ENCODE measurements at regions not wholly inside any gene's neighbourhood (a gene's known extent, or its start where the extent isn't known, plus 50 kb on each side); places are given as distances from the start of the nearest gene placed in this dataset.
"Not testable (repeated sequence)": the region's sequence is repeated elsewhere in the genome, so short reads cannot be mapped to it uniquely, and the experiment has no call there.

DNA sequence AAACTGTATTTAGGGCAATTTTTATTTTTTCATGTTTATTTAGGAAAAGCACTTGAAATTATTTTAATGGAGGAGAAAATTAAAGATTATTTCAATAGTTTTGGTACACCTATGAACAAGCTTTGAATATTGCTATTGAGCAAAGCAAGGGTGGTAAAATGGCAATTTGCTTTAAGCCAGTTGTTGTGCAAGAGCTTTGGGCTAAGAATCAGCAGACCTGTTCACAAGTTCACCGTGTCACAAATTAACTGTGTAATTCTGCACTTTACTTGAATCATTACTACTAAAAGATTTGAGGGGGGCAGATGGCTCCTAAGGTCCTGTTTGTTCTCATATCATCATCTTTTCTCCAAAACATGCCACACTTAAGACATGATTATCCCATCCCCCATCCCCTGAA, 238.9 kb upstream of the GBE1 start:
- Mint-ChIP-seq H3K27ac (no peak overlapping the region), H3K9me3 (no peaks in the 10 kb centered on the region)

DNA sequence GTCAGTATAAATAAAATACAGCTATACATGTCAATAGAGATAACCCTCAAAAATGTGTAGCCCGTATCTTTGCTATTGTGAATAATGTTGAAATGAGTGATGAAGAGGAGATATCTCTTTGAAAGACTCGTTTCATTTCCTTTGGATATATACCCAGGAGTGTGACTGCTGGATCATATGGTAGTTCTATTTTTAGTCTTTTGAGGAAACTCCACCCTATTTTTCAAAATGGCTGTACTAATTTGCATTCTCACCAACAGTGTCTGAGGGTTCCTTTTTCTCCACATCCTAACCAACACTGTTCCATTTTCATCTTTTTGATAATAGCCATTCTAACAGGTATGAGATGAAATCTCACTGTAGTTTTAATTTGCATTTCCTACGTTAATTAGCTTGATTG, 237.5 kb upstream of the GBE1 start:
- no peaks in the 10 kb centered on the region for H3K4me1 Mint-ChIP-seq
- no peaks in the 10 kb centered on the region for H3K9me3 Mint-ChIP-seq
- H3K4me3 Mint-ChIP-seq = no peak overlapping the region
- H3K27me3 Mint-ChIP-seq = no peaks in the 10 kb centered on the region
- ATAC-seq = no peak
- no peaks in the 10 kb centered on the region for H3K36me3 Mint-ChIP-seq
- H3K27ac Mint-ChIP-seq = no peak overlapping the region

More for the DNA sequence above, 238.9 kb upstream of the GBE1 start:
- Mint-ChIP-seq H3K36me3 (no peaks in the 10 kb centered on the region), H3K4me3 (no peak overlapping the region), H3K27me3 (no peaks in the 10 kb centered on the region), H3K4me1 (no peaks in the 10 kb centered on the region)
- ATAC-seq = no peak

DNA sequence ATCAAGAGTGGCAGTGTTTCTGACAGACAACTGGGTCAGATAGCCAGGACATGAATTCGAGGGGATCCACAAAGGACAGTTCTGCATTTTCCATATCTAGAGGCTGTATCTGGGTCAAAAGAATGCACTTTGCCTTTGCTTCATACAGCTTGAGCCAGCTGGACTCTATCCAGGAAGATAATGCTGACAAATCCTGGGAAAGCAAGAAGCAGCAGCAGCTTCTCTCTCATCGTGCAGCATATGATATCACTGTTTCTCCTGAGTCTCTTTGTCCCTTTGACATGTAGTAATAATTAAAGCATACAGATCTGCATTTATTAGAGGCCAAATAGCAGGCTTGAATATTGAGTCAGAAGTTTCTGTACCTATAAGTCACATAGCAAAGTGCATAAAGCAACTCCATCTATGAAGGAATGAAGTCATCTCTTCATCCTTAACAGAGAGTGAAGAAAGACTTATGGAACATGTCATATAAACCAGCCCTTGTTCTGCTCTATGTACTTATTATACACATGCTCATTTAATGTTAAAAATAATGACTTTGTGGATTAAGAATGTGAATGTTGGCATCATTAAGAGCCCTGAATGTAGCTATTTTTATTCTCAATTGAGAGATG, 236.8 kb upstream of the GBE1 start:
- H3K4me3 Mint-ChIP-seq = no peak overlapping the region
- no peaks in the 10 kb centered on the region for H3K36me3 Mint-ChIP-seq
- no peaks in the 10 kb centered on the region for H3K9me3 Mint-ChIP-seq
- H3K27me3 Mint-ChIP-seq = no peaks in the 10 kb centered on the region
- no peak overlapping the region for H3K27ac Mint-ChIP-seq
- H3K4me1 Mint-ChIP-seq = no peaks in the 10 kb centered on the region
- ATAC-seq = no peak

DNA sequence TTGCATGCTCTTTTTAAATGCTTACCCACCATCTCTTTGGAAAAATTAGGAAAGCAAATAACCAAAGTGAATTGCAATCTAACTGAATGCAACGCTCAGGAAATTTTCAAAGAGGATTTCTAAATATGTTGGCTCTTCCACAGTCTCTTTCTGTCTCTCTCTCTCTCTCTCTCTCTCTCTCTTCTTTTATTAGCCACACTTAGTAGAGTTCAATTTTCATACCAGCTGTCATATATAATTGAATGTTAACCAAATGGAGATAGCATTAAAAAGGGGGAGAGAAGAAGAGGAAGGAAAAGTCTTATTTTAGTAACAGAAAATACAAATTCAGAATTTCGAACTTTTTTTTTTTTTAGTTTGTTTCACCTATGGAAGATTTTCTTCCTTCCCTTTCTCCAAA, 235.9 kb upstream of the GBE1 start:
- no peaks in the 10 kb centered on the region for H3K27me3 Mint-ChIP-seq
- peaks cover 3% of the 10 kb centered on the region for H3K9me3 Mint-ChIP-seq
- no peaks in the 10 kb centered on the region for H3K4me1 Mint-ChIP-seq
- H3K4me3 Mint-ChIP-seq = no peak overlapping the region
- H3K36me3 Mint-ChIP-seq = no peaks in the 10 kb centered on the region
- no peak overlapping the region for H3K27ac Mint-ChIP-seq
- ATAC-seq = no peak

DNA sequence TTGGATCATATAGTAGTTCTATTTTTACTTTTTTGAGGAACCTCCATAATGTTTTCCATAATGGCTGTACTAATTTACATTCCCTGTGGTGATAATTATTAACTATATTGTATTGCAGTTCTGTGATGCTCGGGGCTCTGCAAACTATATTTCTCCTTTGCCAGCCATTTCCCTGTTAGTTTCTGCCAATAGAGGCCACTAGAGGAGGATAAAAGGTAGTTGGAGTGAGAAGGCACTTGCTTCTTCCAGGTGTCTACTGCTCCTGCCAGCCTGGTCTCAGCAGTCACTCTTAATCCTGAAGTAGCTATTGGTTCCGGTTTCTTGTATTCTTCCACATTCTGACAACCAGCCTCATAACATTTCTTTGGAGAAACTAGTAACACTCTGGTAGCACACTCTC, 233.9 kb upstream of the GBE1 start:
- no peak overlapping the region for H3K27ac Mint-ChIP-seq
- no peaks in the 10 kb centered on the region for H3K4me1 Mint-ChIP-seq
- ATAC-seq = no peak
- peaks cover 3% of the 10 kb centered on the region for H3K9me3 Mint-ChIP-seq
- H3K27me3 Mint-ChIP-seq = no peaks in the 10 kb centered on the region
- H3K4me3 Mint-ChIP-seq = no peak overlapping the region
- no peaks in the 10 kb centered on the region for H3K36me3 Mint-ChIP-seq

DNA sequence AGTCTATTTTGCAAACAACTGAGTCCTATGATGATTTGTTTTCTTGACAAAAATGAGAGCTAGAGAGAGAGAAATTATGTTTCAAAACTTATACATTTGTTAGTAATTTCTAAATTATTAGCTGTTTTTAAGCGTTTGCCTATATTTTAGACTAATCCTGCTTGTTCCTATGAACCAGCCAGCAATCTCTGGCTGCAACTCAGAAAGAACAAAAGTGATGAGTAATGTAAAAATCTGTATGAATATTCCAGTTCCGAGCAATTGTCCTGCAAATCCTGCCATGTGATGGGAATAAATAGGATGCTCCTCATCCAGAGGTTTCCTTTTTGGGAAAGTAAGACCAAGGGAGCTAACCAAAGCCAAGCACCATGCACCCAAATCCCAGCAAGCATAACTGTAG, 228.3 kb upstream of the GBE1 start:
- H3K36me3 Mint-ChIP-seq = no peaks in the 10 kb centered on the region
- H3K27me3 Mint-ChIP-seq = no peaks in the 10 kb centered on the region
- H3K27ac Mint-ChIP-seq = no peak overlapping the region
- no peak overlapping the region for H3K4me3 Mint-ChIP-seq
- H3K4me1 Mint-ChIP-seq = no peaks in the 10 kb centered on the region
- ATAC-seq = no peak
- H3K9me3 Mint-ChIP-seq = peaks cover 3% of the 10 kb centered on the region

DNA sequence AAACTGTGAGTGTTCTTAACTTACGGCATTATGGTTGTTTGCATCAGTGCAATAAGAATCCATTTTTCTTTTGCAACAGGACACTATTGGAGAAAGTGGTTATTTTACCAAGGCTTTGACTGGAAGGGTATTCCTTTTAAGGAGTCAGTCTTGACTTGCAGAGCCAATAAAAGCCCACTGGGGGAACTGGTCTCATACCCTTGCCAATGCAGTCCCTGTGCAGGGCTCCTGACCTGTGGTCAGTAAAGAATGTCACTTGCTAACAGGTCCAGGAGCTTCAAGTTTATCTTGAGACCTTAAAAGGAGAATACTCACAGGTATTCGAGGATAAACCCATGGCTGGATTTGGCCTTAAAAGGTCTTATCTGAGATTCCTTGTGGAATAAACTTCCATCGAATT, 227.8 kb upstream of the GBE1 start:
- no peak for ATAC-seq
- H3K27ac Mint-ChIP-seq = no peak overlapping the region
- H3K36me3 Mint-ChIP-seq = no peaks in the 10 kb centered on the region
- H3K27me3 Mint-ChIP-seq = no peaks in the 10 kb centered on the region
- H3K9me3 Mint-ChIP-seq = peaks cover 3% of the 10 kb centered on the region
- H3K4me3 Mint-ChIP-seq = no peak overlapping the region
- no peaks in the 10 kb centered on the region for H3K4me1 Mint-ChIP-seq

DNA sequence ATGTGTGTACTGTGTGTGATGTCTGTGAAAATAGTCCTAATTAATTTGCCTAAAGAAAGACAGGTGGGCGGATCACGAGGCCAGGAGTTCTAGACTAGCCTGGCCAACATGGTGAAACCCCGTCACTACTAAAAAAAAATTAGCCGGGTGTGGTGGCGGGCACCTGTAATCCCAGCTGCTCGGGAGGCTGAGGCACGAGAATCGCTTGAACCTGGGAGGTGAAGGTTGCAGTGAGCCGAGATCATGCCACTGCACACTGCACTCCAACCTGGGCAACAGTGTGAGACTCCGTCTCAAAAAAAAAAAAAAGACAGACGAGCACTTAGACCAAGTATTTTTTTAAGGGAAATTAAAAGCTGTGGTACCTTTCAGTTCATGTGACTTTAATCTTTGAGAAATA, 226.0 kb upstream of the GBE1 start:
- not testable (repeated sequence) for ATAC-seq, H3K27ac Mint-ChIP-seq

DNA sequence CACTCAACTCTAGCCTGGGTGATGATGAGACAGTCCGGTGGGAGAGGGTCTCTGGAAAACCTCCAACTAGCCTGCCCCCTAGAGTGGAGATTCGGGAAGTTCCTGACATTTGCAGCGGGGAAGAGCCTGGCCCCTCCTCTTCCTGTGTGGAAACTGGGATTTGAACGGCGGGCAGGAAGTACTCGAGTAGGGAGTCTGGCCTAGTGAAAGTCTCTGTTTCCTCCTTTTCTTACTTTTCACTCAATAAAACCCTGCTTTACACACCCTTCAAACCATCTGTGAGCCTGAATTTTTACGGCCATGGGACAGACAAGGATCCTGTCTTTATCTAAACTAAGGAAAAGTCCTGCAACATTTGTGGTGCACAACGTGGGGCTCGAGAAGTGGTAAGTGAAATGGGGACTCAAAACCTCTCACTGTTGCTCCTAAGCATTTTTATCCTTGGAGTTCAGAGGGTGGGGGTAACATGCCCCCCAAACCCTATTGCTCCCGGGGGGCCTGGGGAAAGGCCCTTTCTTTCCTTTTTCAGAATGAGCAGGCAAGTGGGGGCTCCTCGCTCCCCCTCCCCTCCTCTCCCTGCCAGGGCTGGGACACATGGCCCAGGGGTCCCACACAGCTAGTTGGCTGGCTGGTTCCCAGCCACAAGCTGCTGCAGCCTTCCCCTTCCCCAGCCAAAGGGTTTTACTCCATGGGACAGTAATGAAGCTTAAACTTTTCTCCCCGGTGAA, 224.7 kb upstream of the GBE1 start:
- Mint-ChIP-seq H3K27me3 (no peaks in the 10 kb centered on the region), H3K27ac (no peak overlapping the region), H3K9me3 (no peaks in the 10 kb centered on the region), H3K4me1 (no peaks in the 10 kb centered on the region), H3K4me3 (no peak overlapping the region), H3K36me3 (no peaks in the 10 kb centered on the region)
- ATAC-seq = no peak

More for the DNA sequence above, 226.0 kb upstream of the GBE1 start:
- not testable (repeated sequence) for H3K27me3 Mint-ChIP-seq, H3K4me3 Mint-ChIP-seq, H3K4me1 Mint-ChIP-seq, H3K9me3 Mint-ChIP-seq, H3K36me3 Mint-ChIP-seq

DNA sequence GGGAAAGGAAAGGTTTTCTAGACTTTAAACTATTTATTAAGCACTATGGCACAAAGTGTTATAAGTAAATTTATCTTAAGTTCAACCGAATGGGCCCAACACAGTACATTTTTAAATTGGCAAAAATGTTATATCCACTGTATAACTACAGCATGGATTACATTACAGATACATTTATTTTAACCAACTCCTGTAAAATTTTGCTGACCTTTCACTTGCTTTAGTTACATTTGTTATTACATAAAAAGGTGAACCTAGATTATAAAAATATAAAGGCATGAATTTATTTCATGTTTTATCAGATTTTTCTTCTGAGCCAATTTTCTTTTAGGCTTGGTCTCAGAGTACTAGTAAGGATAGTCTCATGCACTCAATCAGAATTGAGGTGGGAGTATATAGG, 221.9 kb upstream of the GBE1 start:
- no peak for ATAC-seq
- Mint-ChIP-seq H3K9me3 (peaks cover 2% of the 10 kb centered on the region), H3K27ac (no peak overlapping the region), H3K4me3 (no peak overlapping the region), H3K4me1 (no peaks in the 10 kb centered on the region), H3K27me3 (no peaks in the 10 kb centered on the region), H3K36me3 (no peaks in the 10 kb centered on the region)

DNA sequence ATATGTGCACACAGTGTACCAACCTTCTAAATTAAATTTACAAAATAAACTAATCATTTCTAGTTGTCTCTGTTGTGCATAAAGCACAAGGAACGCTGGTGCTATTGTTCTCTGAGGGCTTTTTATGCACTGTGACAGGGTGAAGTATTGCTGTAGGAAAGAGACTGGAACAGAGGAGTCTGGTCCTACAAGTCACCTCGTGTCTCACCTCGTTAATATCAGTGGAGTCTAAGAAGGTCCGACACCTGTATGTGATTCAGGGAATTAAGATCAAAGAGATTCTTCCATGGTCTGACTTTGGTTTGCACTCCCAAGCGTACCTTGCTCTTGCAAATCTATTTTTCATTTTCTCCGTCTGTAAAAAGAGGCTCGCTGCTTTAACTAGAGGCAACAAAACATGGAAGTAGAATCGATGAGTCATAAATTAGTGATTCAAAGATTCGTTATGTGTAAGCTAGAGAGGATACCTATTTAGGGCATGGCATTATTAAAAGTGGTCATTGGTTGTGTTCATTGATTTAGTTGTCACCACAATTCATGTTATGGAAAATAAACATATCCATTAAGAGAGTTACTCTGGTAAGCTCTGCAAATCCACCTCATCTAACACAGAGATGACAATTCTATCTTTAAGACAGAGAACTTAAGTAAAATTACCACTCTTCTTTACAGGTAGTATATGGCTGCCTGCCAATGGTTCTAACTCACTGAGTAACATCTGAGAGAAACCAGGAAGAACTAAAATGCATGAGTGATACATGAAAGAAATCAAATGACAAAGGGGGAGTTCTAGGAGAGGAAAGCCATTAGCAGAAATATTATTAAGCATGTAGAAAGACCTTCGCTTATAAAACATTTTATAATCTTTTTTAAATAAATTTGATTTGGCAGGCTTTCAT, 219.4 kb upstream of the GBE1 start:
- Mint-ChIP-seq H3K4me1 (no peaks in the 10 kb centered on the region), H3K36me3 (no peaks in the 10 kb centered on the region)

DNA sequence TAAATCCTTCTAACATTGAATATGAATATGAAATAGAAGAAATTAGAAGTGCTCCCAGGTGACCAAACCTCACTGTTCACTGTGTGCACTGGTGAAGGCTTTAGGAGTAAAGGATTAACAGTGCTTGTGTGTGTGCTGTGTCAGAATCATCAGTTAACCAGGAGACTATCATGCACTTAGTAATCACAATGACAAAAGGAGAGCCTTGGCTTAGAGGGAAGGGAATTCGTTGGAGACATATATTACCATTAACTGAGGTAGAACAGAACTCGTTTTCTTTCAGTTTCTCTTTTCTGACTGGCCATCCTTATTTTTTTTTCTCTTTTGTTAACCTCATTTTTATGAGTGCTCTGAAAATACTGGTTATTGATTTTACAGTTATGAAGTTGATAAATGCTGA, 213.3 kb upstream of the GBE1 start:
- H3K27me3 Mint-ChIP-seq = no peaks in the 10 kb centered on the region

More for the DNA sequence above, 219.4 kb upstream of the GBE1 start:
- no peak overlapping the region for H3K27ac Mint-ChIP-seq
- no peak overlapping the region for H3K4me3 Mint-ChIP-seq
- ATAC-seq = no peak
- peaks cover 2% of the 10 kb centered on the region for H3K9me3 Mint-ChIP-seq
- H3K27me3 Mint-ChIP-seq = no peaks in the 10 kb centered on the region

DNA sequence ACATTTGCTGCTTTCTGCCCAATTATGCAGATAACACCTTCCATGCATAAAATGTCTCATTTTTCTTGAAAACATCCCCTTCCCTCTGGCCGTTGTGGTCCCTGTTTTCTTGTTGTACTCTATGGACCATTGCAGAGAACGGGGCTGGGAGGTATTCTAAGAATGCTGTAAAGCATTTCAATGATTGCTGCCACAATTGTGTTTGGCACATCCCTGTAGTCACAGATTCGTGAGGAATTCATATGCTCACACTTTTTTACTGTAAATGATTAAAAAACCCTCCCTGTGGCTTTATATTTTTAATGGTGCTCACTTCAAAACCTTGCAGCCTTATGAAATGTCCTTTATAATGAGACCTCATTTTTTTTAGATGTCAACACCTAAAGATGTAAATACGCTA, 207.2 kb upstream of the GBE1 start:
- Mint-ChIP-seq H3K36me3 (no peaks in the 10 kb centered on the region), H3K27ac (no peak overlapping the region), H3K4me3 (no peak overlapping the region), H3K4me1 (no peaks in the 10 kb centered on the region), H3K27me3 (no peaks in the 10 kb centered on the region), H3K9me3 (no peaks in the 10 kb centered on the region)
- ATAC-seq = no peak

More for the DNA sequence above, 213.3 kb upstream of the GBE1 start:
- ATAC-seq = no peak
- no peak overlapping the region for H3K4me3 Mint-ChIP-seq
- no peaks in the 10 kb centered on the region for H3K36me3 Mint-ChIP-seq
- H3K9me3 Mint-ChIP-seq = peaks cover 2% of the 10 kb centered on the region
- H3K4me1 Mint-ChIP-seq = no peaks in the 10 kb centered on the region
- no peak overlapping the region for H3K27ac Mint-ChIP-seq

DNA sequence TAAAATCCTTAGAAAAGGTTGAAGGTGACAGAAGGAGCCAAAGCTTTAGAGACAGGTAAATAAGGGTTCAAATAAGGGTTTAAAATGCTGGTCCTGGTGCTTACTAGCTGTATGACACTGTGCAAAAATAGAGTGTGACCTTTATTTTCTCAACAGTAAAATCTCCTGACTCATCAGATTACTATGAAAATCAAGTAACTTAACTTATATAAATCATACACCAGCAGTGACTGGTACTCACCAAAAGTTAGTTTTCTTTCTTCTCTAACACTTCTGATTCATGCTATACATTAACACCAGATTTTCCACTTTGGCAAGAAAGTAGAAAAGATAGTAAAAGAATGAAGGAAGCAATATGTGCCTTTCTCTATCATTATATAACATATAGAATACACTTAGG, 205.9 kb upstream of the GBE1 start:
- H3K9me3 Mint-ChIP-seq = no peaks in the 10 kb centered on the region
- ATAC-seq = no peak
- no peaks in the 10 kb centered on the region for H3K27me3 Mint-ChIP-seq
- no peaks in the 10 kb centered on the region for H3K4me1 Mint-ChIP-seq
- no peak overlapping the region for H3K27ac Mint-ChIP-seq
- no peak overlapping the region for H3K4me3 Mint-ChIP-seq
- H3K36me3 Mint-ChIP-seq = no peaks in the 10 kb centered on the region

DNA sequence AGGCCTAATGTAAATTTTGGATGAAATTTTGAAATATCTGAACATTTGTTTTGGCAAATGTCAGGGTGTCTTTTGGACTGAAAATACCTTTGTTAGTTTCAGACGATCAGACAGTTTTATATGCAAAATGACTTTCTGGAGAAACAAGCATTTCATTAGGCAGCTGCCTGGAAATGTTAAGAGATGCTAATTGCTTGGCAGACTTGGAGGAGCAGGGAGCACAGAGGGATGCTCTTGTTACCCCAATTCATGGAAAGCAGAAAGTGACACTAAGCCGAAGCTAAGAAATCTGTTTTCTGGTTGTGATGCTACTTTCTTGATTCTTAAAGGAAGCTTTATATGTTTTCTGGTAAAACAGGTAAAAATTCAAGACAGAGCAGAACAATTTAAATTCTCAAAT, 204.3 kb upstream of the GBE1 start:
- Mint-ChIP-seq H3K4me1 (no peaks in the 10 kb centered on the region), H3K4me3 (no peak overlapping the region), H3K9me3 (no peaks in the 10 kb centered on the region), H3K36me3 (no peaks in the 10 kb centered on the region), H3K27ac (no peak overlapping the region), H3K27me3 (no peaks in the 10 kb centered on the region)
- ATAC-seq = no peak

DNA sequence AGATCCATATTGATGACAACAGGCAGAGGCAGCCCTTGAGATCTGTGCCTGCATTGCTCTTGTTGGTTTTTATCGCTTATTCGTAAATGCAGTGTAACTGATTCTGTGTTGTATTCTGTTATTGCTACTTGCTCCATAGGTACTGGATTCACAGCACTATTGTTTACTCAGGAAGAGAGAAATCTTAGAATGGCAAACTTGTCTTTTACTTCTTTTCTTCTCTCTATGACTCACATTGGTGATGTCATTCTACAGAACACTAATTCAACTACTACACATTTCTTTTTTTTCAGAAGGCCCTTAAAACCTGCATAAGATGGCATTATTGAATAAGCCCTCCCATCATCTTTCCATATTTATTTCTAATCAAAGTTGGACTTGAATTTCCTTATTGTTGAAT, 201.0 kb upstream of the GBE1 start:
- ATAC-seq = no peak
- Mint-ChIP-seq H3K9me3 (peaks cover 6% of the 10 kb centered on the region), H3K36me3 (no peaks in the 10 kb centered on the region), H3K27me3 (no peaks in the 10 kb centered on the region), H3K4me3 (no peak overlapping the region), H3K27ac (no peak overlapping the region), H3K4me1 (no peaks in the 10 kb centered on the region)

Measured in stimulated activated memory B cell treated with anti-CD40 and anti-IgM and Interleukin-4, amounts not matched to agents 10 μg/mL and 1 μg/mL and 100 μg/mL, for 72 hours (primary cell).